ENCODE measurements at regions not wholly inside any gene's neighbourhood (a gene's known extent, or its start where the extent isn't known, plus 50 kb on each side); places are given as distances from the start of the nearest gene placed in this dataset.

DNA sequence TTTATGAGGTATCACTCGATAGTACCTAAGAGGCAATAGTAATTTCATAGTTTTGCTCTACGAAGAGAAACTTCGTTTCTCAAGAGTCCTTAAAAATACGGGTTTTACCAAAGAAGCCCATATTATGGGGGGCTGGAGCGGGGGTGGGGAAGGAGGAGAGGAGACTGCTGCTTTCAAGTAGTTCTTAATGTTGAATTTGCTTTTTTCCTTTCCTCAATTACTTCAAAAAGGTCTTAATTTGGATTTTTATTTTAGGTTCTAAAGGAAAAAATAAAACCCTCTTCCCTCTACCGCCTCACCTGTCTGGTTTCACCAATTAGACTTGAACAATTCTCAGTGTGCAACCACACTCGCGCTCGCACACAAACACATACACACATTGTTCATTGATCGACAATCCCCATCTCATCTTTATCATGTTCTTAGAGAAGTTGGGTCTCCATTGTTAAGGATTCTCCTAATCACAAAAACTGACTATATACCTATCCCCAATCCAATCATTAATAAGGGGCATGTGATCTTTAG is 97.2 kb downstream of the HFE start:
- no peaks in the 10 kb centered on the region for H3K36me3 Mint-ChIP-seq (ENCODE audit: insufficient read depth in 1 of 3, low read depth in 3 of 3)
- H4K8ac ChIP-seq (replicated peaks; ENCODE audit: insufficient read length, low read depth, low read length), result no peak overlapping the region
- no peak overlapping the region for H2BK20ac ChIP-seq (ENCODE audit: low read depth, low read length, poor library complexity, severe bottlenecking)
- peak overlapping the region; percentile 93 for H3K27ac ChIP-seq (ENCODE audit: insufficient read length, low read depth, low read length)
- H2AFZ ChIP-seq (ENCODE audit: low read length), result no peak overlapping the region
- H3K4me2 ChIP-seq (ENCODE audit: insufficient read depth, insufficient read length, low read length), result peak overlapping the region; percentile 54
- H3K9ac ChIP-seq (ENCODE audit: extremely low read depth, insufficient read length, low read length), result peak overlapping the region; percentile 90
- H3K27ac Mint-ChIP-seq, result peak overlapping the region; percentile 97 to 100 (median 98)
- no peak overlapping the region for H2AK5ac ChIP-seq (ENCODE audit: insufficient read length, low read length)
- H3K4me1 ChIP-seq (ENCODE audit: insufficient read depth, low read length), result peaks cover 6% of the 10 kb centered on the region; the same call in 1 of the 2 replicates
- H2BK120ac ChIP-seq (ENCODE audit: low read depth, low read length, poor library complexity, severe bottlenecking), result peak overlapping the region; percentile 50
- DNase-seq, result no peak
- no peak overlapping the region for H2BK12ac ChIP-seq (ENCODE audit: insufficient read length, low read depth, low read length)
- no peak overlapping the region for H2BK5ac ChIP-seq (ENCODE audit: insufficient read length, low read length)
- TF ChIP-seq, protein P1, sequence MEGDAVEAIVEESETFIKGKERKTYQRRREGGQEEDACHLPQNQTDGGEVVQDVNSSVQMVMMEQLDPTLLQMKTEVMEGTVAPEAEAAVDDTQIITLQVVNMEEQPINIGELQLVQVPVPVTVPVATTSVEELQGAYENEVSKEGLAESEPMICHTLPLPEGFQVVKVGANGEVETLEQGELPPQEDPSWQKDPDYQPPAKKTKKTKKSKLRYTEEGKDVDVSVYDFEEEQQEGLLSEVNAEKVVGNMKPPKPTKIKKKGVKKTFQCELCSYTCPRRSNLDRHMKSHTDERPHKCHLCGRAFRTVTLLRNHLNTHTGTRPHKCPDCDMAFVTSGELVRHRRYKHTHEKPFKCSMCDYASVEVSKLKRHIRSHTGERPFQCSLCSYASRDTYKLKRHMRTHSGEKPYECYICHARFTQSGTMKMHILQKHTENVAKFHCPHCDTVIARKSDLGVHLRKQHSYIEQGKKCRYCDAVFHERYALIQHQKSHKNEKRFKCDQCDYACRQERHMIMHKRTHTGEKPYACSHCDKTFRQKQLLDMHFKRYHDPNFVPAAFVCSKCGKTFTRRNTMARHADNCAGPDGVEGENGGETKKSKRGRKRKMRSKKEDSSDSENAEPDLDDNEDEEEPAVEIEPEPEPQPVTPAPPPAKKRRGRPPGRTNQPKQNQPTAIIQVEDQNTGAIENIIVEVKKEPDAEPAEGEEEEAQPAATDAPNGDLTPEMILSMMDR (conservative IDR thresholded peaks at IDR 0.05), result no peak
- no peak overlapping the region for H4K5ac ChIP-seq (ENCODE audit: insufficient read length, low read depth, low read length)
- H3K27me3 Mint-ChIP-seq (ENCODE audit: low read depth), result peaks cover 5% of the 10 kb centered on the region; the same call in 1 of the 2 replicates
- H3K79me2 ChIP-seq (ENCODE audit: insufficient read depth, low read length), result no peaks in the 10 kb centered on the region
- H3K14ac ChIP-seq (ENCODE audit: insufficient read depth, low read length), result peak overlapping the region; percentile 61; the same call in 1 of the 2 replicates
- H2BK15ac ChIP-seq (ENCODE audit: low read depth, low read length), result no peak overlapping the region
- H3K4me1 Mint-ChIP-seq, result peaks cover 44 to 46% of the 10 kb centered on the region in 2 experiments
- H3K4ac ChIP-seq (ENCODE audit: low read depth, low read length), result no peak overlapping the region; the same call in 1 of the 2 replicates
- H3K27me3 ChIP-seq (ENCODE audit: insufficient read depth, low read length), result no peaks in the 10 kb centered on the region
- H3K56ac ChIP-seq (ENCODE audit: insufficient read length, low read depth, low read length), result no peak overlapping the region
- H3K4me3 Mint-ChIP-seq, result peak overlapping the region; percentile 87 to 96
- H3K79me1 ChIP-seq (ENCODE audit: insufficient read depth, low read depth, low read length, poor library complexity, severe bottlenecking), result no peaks in the 10 kb centered on the region
- H3K23ac ChIP-seq (ENCODE audit: insufficient read length, low read depth, low read length), result no peak overlapping the region
- peak overlapping the region; percentile 76 for H3K18ac ChIP-seq (ENCODE audit: insufficient read length, low read depth, low read length)
- peaks cover 11% of the 10 kb centered on the region for H3K23me2 ChIP-seq (ENCODE audit: insufficient read length, low read depth, low read length, poor library complexity, severe bottlenecking)
- H4K20me1 ChIP-seq (ENCODE audit: control insufficient read depth, insufficient read depth, insufficient read length), result no peaks in the 10 kb centered on the region
- H3T11ph ChIP-seq (ENCODE audit: low read length), result no peak overlapping the region
- H3K9me3 Mint-ChIP-seq, result peaks cover 0 to 3% of the 10 kb centered on the region in 2 experiments; a peak in 1 of 5 replicates
- no peak overlapping the region for H4K91ac ChIP-seq (ENCODE audit: insufficient read length, low read depth, low read length)
- no peaks in the 10 kb centered on the region for H3K9me3 ChIP-seq (ENCODE audit: control insufficient read depth, low read depth, low read length)
- no CpG with 5 or more reads among the region's 10 CpGs for WGBS (ENCODE audit: extremely low coverage, insufficient read length, low lambda C conversion rate)

All from H9 (cell line).